ENCODE measurements at regions not wholly inside any gene's neighbourhood (a gene's known extent, or its start where the extent isn't known, plus 50 kb on each side); places are given as distances from the start of the nearest gene placed in this dataset.

- no TSS peak for BruUV-seq (replicated peaks)
- ChIA-PET RAD21 (ENCODE audit: low non-redundant PET in 1 of 2, low total read pairs in 2 of 2, uncharacterized antibody in 2 of 2, unreplicated experiment in 2 of 2) (no interaction called here), POLR2A (no interaction called here), CTCF (no interaction called here)
- H3K9me2 ChIP-seq (ENCODE audit: insufficient read depth), result no peaks in the 10 kb centered on the region
- DNase-seq (ENCODE audit: low read depth, low spot score) (no peak), ATAC-seq (no peak)
- H3K9ac ChIP-seq (ENCODE audit: low read length), result no peak overlapping the region
- intact Hi-C loops (cut with micrococcal nuclease), result no loop called here
- H3K27ac ChIP-seq (ENCODE audit: low read depth, low read length), result no peak overlapping the region
- H3K9me3 ChIP-seq (ENCODE audit: control insufficient read depth in 1 of 2, insufficient read depth in 1 of 2, low read depth in 1 of 2, low read length in 2 of 2), result no peaks in the 10 kb centered on the region
- H3K4me1 ChIP-seq (ENCODE audit: control insufficient read depth in 1 of 2, insufficient read depth in 2 of 2, low read length in 2 of 2), result no peaks in the 10 kb centered on the region
- no peak overlapping the region for H3K4me2 ChIP-seq (ENCODE audit: low read length)
- TF ChIP-seq POLR2A (IDR thresholded peaks at IDR 0.05; ENCODE audit: borderline replicate concordance, extremely low read depth, insufficient read depth, insufficient read length) (no peak), CBX3 (IDR thresholded peaks at IDR 0.05; ENCODE audit: low read depth) (no peak), ZNF274 (IDR thresholded peaks at IDR 0.05; ENCODE audit: low read depth, low read length) (no peak), MAX (IDR thresholded peaks at IDR 0.05) (no peak), SP1 (IDR thresholded peaks at IDR 0.05; ENCODE audit: low read depth) (no peak), ATF3 (IDR thresholded peaks at IDR 0.05) (no peak), SRF (IDR thresholded peaks at IDR 0.05; ENCODE audit: low read depth) (no peak), RAD21 (IDR thresholded peaks at IDR 0.05; ENCODE audit: low read depth) (no peak)
- no peaks in the 10 kb centered on the region for H3K36me3 ChIP-seq (ENCODE audit: control insufficient read depth in 1 of 2, insufficient read depth in 2 of 2, low read length in 2 of 2)
- H3K79me2 ChIP-seq (ENCODE audit: insufficient read depth, low read length), result no peaks in the 10 kb centered on the region
- H3K4me3 ChIP-seq (replicated peaks in 1 of 2; ENCODE audit: low read depth in 1 of 2, low read length in 2 of 2), result no peak overlapping the region
- H4K20me1 ChIP-seq (ENCODE audit: insufficient read depth), result no peaks in the 10 kb centered on the region
- no peak overlapping the region for H2AFZ ChIP-seq (ENCODE audit: low read depth, low read length, poor library complexity, severe bottlenecking)
- H3K27me3 ChIP-seq (ENCODE audit: insufficient read depth, low read length), result no peaks in the 10 kb centered on the region
Observed at GRCh38 chr11:87780068-87780413, 395.2 kb downstream of the RAB38 start.

GRCh38 chr11:87779276-87780067 is 395.8 kb downstream of the RAB38 start:
- DNase-seq (ENCODE audit: low read depth, low spot score) (no peak), ATAC-seq (no peak)
- Histone ChIP-seq H3K4me1 (ENCODE audit: control insufficient read depth in 1 of 2, insufficient read depth in 2 of 2, low read length in 2 of 2) (no peaks in the 10 kb centered on the region), H4K20me1 (ENCODE audit: insufficient read depth) (no peaks in the 10 kb centered on the region), H3K4me3 (replicated peaks in 1 of 2; ENCODE audit: low read depth in 1 of 2, low read length in 2 of 2) (no peak overlapping the region), H2AFZ (ENCODE audit: low read depth, low read length, poor library complexity, severe bottlenecking) (no peak overlapping the region), H3K9me2 (ENCODE audit: insufficient read depth) (no peaks in the 10 kb centered on the region), H3K36me3 (ENCODE audit: control insufficient read depth in 1 of 2, insufficient read depth in 2 of 2, low read length in 2 of 2) (no peaks in the 10 kb centered on the region), H3K79me2 (ENCODE audit: insufficient read depth, low read length) (no peaks in the 10 kb centered on the region), H3K9ac (ENCODE audit: low read length) (no peak overlapping the region), H3K9me3 (ENCODE audit: control insufficient read depth in 1 of 2, insufficient read depth in 1 of 2, low read depth in 1 of 2, low read length in 2 of 2) (no peaks in the 10 kb centered on the region), H3K27ac (ENCODE audit: low read depth, low read length) (no peak overlapping the region), H3K27me3 (ENCODE audit: insufficient read depth, low read length) (no peaks in the 10 kb centered on the region), H3K4me2 (ENCODE audit: low read length) (no peak overlapping the region)
- no TSS peak for BruUV-seq (replicated peaks)
- POLR2A ChIA-PET, result no interaction called here
- TF ChIP-seq JUND (IDR thresholded peaks at IDR 0.05), result no peak
- TF ChIP-seq ATF3 (IDR thresholded peaks at IDR 0.05), result no peak
- TF ChIP-seq CEBPB (IDR thresholded peaks at IDR 0.05; ENCODE audit: low read depth), result no peak
- TF ChIP-seq CTCF (IDR thresholded peaks at IDR 0.05 in 2 of 3, conservative IDR thresholded peaks at IDR 0.05 in 1 of 3; ENCODE audit: borderline replicate concordance in 1 of 3, insufficient read depth in 1 of 3, low read depth in 2 of 3, low read length in 2 of 3), result no peak
- TF ChIP-seq TCF7L2 (IDR thresholded peaks at IDR 0.05; ENCODE audit: borderline replicate concordance, extremely low read depth, insufficient read depth, insufficient read length), result no peak
- TF ChIP-seq POLR2A (IDR thresholded peaks at IDR 0.05; ENCODE audit: borderline replicate concordance, extremely low read depth, insufficient read depth, insufficient read length), result no peak
- TF ChIP-seq RAD21 (IDR thresholded peaks at IDR 0.05; ENCODE audit: low read depth), result no peak
- TF ChIP-seq SIN3A (IDR thresholded peaks at IDR 0.05; ENCODE audit: low read depth), result no peak
- no peak for TF ChIP-seq REST (IDR thresholded peaks at IDR 0.05; ENCODE audit: low read depth)
- TF ChIP-seq EGR1 (IDR thresholded peaks at IDR 0.05; ENCODE audit: low read depth), result no peak
- no peak for TF ChIP-seq SRF (IDR thresholded peaks at IDR 0.05; ENCODE audit: low read depth)
- intact Hi-C loops (cut with micrococcal nuclease), result no loop called here
- RAD21 ChIA-PET (ENCODE audit: low non-redundant PET in 1 of 2, low total read pairs in 2 of 2, uncharacterized antibody in 2 of 2, unreplicated experiment in 2 of 2), result no interaction called here
- CTCF ChIA-PET, result no interaction called here

All from HCT116 (cell line).